ENCODE measurements at regions not wholly inside any gene's neighbourhood (a gene's known extent, or its start where the extent isn't known, plus 50 kb on each side); places are given as distances from the start of the nearest gene placed in this dataset.
"Not testable (repeated sequence)": the region's sequence is repeated elsewhere in the genome, so short reads cannot be mapped to it uniquely, and the experiment has no call there.

- no peak for DNase-seq (ENCODE audit: unreplicated experiment)
- no peak for TF ChIP-seq CTCF (IDR thresholded peaks at IDR 0.05; ENCODE audit: unreplicated experiment)
- ChIA-PET POLR2A (interaction anchor here (0.7 kb wide), 1 partner anchor 279 kb away, joined by 4 read pairs; no protein-coding TSS in a partner anchor), CTCF (no interaction called here)
- no peaks in the 10 kb centered on the region for H3K9me3 Mint-ChIP-seq (ENCODE audit: unreplicated experiment)
- no peaks in the 10 kb centered on the region for H3K27me3 Mint-ChIP-seq (ENCODE audit: insufficient read depth, unreplicated experiment)
- no peaks in the 10 kb centered on the region for H3K36me3 Mint-ChIP-seq (ENCODE audit: insufficient read depth, unreplicated experiment)
- no peak overlapping the region for H3K27ac Mint-ChIP-seq (ENCODE audit: low read depth, unreplicated experiment)
- no TSS peak for BruUV-seq (replicated peaks)
- H3K4me3 Mint-ChIP-seq (ENCODE audit: unreplicated experiment), result no peak overlapping the region
- intact Hi-C loops (cut with micrococcal nuclease), result no loop called here
- H3K4me1 Mint-ChIP-seq (ENCODE audit: insufficient read depth, unreplicated experiment), result no peaks in the 10 kb centered on the region
Measured at GRCh38 chr6:115540077-115540869, 520.4 kb downstream of the FRK start.

GRCh38 chr6:115539531-115539930, 521.2 kb downstream of the FRK start:
- Mint-ChIP-seq H3K27me3 (ENCODE audit: insufficient read depth, unreplicated experiment) (no peaks in the 10 kb centered on the region), H3K36me3 (ENCODE audit: insufficient read depth, unreplicated experiment) (no peaks in the 10 kb centered on the region), H3K4me3 (ENCODE audit: unreplicated experiment) (no peak overlapping the region), H3K27ac (ENCODE audit: low read depth, unreplicated experiment) (no peak overlapping the region), H3K9me3 (ENCODE audit: unreplicated experiment) (no peaks in the 10 kb centered on the region), H3K4me1 (ENCODE audit: insufficient read depth, unreplicated experiment) (no peaks in the 10 kb centered on the region)
- no peak for TF ChIP-seq CTCF (IDR thresholded peaks at IDR 0.05; ENCODE audit: unreplicated experiment)
- DNase-seq (ENCODE audit: unreplicated experiment), result no peak
- no TSS peak for BruUV-seq (replicated peaks)
- ChIA-PET POLR2A (no interaction called here), CTCF (no interaction called here)
- intact Hi-C loops (cut with micrococcal nuclease), result no loop called here

GRCh38 chr6:115524821-115525220, 535.9 kb downstream of the FRK start:
- POLR2A ChIA-PET, result no interaction called here
- no peaks in the 10 kb centered on the region for H3K27me3 Mint-ChIP-seq (ENCODE audit: insufficient read depth, unreplicated experiment)
- BruUV-seq (replicated peaks), result no TSS peak

GRCh38 chr6:115521747-115522146, 538.9 kb downstream of the FRK start:
- H3K36me3 Mint-ChIP-seq (ENCODE audit: insufficient read depth, unreplicated experiment); POLR2A ChIA-PET; H3K27ac Mint-ChIP-seq (ENCODE audit: low read depth, unreplicated experiment); BruUV-seq (replicated peaks); CTCF ChIA-PET; H3K4me3 Mint-ChIP-seq (ENCODE audit: unreplicated experiment); intact Hi-C loops (cut with micrococcal nuclease); H3K4me1 Mint-ChIP-seq (ENCODE audit: insufficient read depth, unreplicated experiment); DNase-seq (ENCODE audit: unreplicated experiment); H3K27me3 Mint-ChIP-seq (ENCODE audit: insufficient read depth, unreplicated experiment): not testable (repeated sequence)
- H3K9me3 Mint-ChIP-seq (ENCODE audit: unreplicated experiment), result peaks cover 17% of the 10 kb centered on the region

More at GRCh38 chr6:115524821-115525220, 535.9 kb downstream of the FRK start:
- Mint-ChIP-seq H3K36me3 (ENCODE audit: insufficient read depth, unreplicated experiment) (no peaks in the 10 kb centered on the region), H3K27ac (ENCODE audit: low read depth, unreplicated experiment) (no peak overlapping the region), H3K9me3 (ENCODE audit: unreplicated experiment) (peaks cover 9% of the 10 kb centered on the region), H3K4me1 (ENCODE audit: insufficient read depth, unreplicated experiment) (no peaks in the 10 kb centered on the region), H3K4me3 (ENCODE audit: unreplicated experiment) (no peak overlapping the region)
- no peak for TF ChIP-seq CTCF (IDR thresholded peaks at IDR 0.05; ENCODE audit: unreplicated experiment)
- intact Hi-C loops (cut with micrococcal nuclease), result no loop called here
- CTCF ChIA-PET, result no interaction called here
- no peak for DNase-seq (ENCODE audit: unreplicated experiment)

Measured in MCF 10A (cell line).